ENCODE measurements at regions not wholly inside any gene's neighbourhood (a gene's known extent, or its start where the extent isn't known, plus 50 kb on each side); places are given as distances from the start of the nearest gene placed in this dataset.

GRCh38 chr16:65869261-65869660 is 497.2 kb upstream of the CDH5 start:
- DNase-seq: no peak
- intact Hi-C loops (cut with DNase I): no loop called here

DNA sequence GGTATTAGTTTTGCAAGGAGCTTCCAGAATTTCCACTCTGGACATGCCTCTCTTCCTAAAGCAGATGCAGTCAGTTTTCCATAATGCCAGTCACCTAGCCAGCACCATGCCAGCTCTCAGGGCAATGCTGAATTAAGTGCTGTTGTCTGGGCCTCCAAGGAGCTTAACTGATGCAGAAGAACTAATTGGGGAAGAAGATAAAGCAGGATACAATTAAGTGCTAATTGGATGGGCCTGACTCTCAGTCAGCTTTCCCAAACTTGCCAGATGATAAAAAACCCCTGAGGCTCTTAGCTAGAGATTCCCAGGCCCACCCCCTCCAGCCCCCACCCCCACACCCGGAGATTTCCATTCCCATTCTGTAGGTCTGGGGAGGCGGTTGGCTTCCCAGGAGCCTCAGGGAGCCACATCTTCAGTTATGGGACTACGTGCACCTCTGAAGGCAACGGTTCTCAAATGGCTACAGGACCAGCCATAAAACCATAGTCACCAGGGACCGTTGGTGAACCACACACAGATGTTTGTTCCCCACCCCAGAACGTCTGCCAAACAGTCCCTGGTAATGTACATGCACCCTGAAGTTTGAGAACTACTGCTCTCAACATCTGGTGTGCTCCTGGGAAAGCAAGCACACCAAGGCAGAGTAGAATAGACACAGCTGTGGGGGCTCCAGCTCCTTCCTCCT is 499.1 kb upstream of the CDH5 start:
- peaks cover 0 to 7% (median 0%) of the 10 kb centered on the region in 4 donors for H3K9me3 ChIP-seq
- WGBS, 2 donors: 58% methylated on average over 6 of the region's 6 CpGs
- intact Hi-C loops (cut with DNase I): no loop called here
- no peak overlapping the region for H3K27ac ChIP-seq
- DNase-seq: no peak
- H3K27me3 ChIP-seq: no peaks in the 10 kb centered on the region
- H3K36me3 ChIP-seq: no peaks in the 10 kb centered on the region
- H3K4me3 ChIP-seq: no peak overlapping the region
- no peaks in the 10 kb centered on the region for H3K4me1 ChIP-seq
- no peak for TF ChIP-seq POLR2A (IDR thresholded peaks at IDR 0.05)

More at GRCh38 chr16:65869261-65869660, 497.2 kb upstream of the CDH5 start:
- 85 to 86% methylated on average over 4 of the region's 4 CpGs for WGBS, 2 donors
- peaks cover 0 to 5% (median 0%) of the 10 kb centered on the region in 4 donors for H3K9me3 ChIP-seq
- H3K36me3 ChIP-seq: no peaks in the 10 kb centered on the region
- no peaks in the 10 kb centered on the region for H3K27me3 ChIP-seq
- TF ChIP-seq EP300 (IDR thresholded peaks at IDR 0.05) (no peak), POLR2AphosphoS5 (IDR thresholded peaks at IDR 0.05) (no peak), POLR2A (IDR thresholded peaks at IDR 0.05) (no peak), CTCF (IDR thresholded peaks at IDR 0.05) (no peak)
- H3K4me3 ChIP-seq: no peak overlapping the region
- no peak overlapping the region for H3K27ac ChIP-seq
- no peaks in the 10 kb centered on the region for H3K4me1 ChIP-seq

DNA sequence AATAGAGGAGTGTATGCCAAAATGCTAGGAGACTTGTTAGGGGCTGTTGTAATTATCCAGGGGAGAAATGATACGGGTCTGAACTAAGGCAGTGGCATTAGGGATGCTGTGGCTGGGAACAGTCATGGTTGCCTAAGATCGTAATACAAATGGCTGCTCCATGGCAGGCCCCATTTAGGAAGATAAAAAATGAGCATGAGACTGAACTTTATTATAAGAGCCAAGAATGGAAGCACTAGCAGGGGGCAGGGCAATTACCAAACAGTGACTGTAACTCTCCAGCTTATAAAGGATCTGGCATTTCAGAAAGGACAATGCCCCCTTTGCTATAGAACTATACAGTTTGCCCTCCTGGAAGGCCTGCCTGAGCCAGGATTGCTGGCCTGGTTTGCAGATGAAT is 503.3 kb upstream of the CDH5 start:
- WGBS, 2 donors: 82 to 87% methylated on average over 2 of the region's 2 CpGs
- no peak for TF ChIP-seq POLR2AphosphoS5 (IDR thresholded peaks at IDR 0.05)
- no peak for TF ChIP-seq CTCF (IDR thresholded peaks at IDR 0.05)
- DNase-seq: no peak
- Histone ChIP-seq H3K27me3 (no peaks in the 10 kb centered on the region), H3K4me3 (no peak overlapping the region), H3K36me3 (no peaks in the 10 kb centered on the region), H3K9me3 (peaks cover 0 to 7% (median 0%) of the 10 kb centered on the region in 4 donors), H3K4me1 (no peaks in the 10 kb centered on the region), H3K27ac (no peak overlapping the region)
- intact Hi-C loops (cut with DNase I): no loop called here

- TF ChIP-seq CTCF (IDR thresholded peaks at IDR 0.05) (no peak), POLR2A (IDR thresholded peaks at IDR 0.05) (no peak), POLR2AphosphoS5 (IDR thresholded peaks at IDR 0.05) (no peak), EP300 (IDR thresholded peaks at IDR 0.05) (no peak)
- intact Hi-C loops (cut with DNase I): no loop called here
These were observed 505.3 kb upstream of the CDH5 start for GRCh38 chr16:65861131-65861731.

GRCh38 chr16:65855171-65856145 is 511.0 kb upstream of the CDH5 start:
- H3K27ac ChIP-seq: no peak overlapping the region
- H3K4me3 ChIP-seq: no peak overlapping the region
- WGBS, 2 donors: 80 to 82% methylated on average over 11 of the region's 11 CpGs
- no peak for DNase-seq
- H3K9me3 ChIP-seq: peaks cover 0 to 5% (median 3%) of the 10 kb centered on the region in 4 donors
- intact Hi-C loops (cut with DNase I): no loop called here
- H3K36me3 ChIP-seq: no peaks in the 10 kb centered on the region
- no peaks in the 10 kb centered on the region for H3K27me3 ChIP-seq
- no peaks in the 10 kb centered on the region for H3K4me1 ChIP-seq
- TF ChIP-seq POLR2A (IDR thresholded peaks at IDR 0.05) (no peak), EP300 (IDR thresholded peaks at IDR 0.05) (no peak), CTCF (IDR thresholded peaks at IDR 0.05) (no peak), POLR2AphosphoS5 (IDR thresholded peaks at IDR 0.05) (no peak)

More at GRCh38 chr16:65861131-65861731, 505.3 kb upstream of the CDH5 start:
- Histone ChIP-seq H3K4me1 (no peaks in the 10 kb centered on the region), H3K4me3 (no peak overlapping the region), H3K27ac (no peak overlapping the region), H3K9me3 (peaks cover 0 to 7% (median 0%) of the 10 kb centered on the region in 4 donors), H3K27me3 (no peaks in the 10 kb centered on the region), H3K36me3 (no peaks in the 10 kb centered on the region)
- DNase-seq: no peak
- WGBS, 2 donors: 68 to 78% methylated on average over 3 of the region's 3 CpGs
